SK-N-SH (cell line): ENCODE measurements at regions not wholly inside any gene's neighbourhood (a gene's known extent, or its start where the extent isn't known, plus 50 kb on each side); places are given as distances from the start of the nearest gene placed in this dataset.

ENCODE experiments used
- CTCF ChIA-PET: fragments of 300-600, 350-600 bp; formaldehyde crosslinking; extraction: SDS; loops from one replicate; lab custom pipeline; 2021; lab: Yijun Ruan, JAX
- POLR2A ChIA-PET: fragments of 350-600 bp; sonication (Branson Sonifier 250); formaldehyde crosslinking; extraction: SDS; loops from one replicate; lab custom pipeline; 2020; ENCODE audit warnings: antibody characterized with exemption, inconsistent platforms; lab: Yijun Ruan, JAX
- DNase-seq: peaks from one replicate; pipeline ENCODE4 v3.0.0; 2012
- H2AFZ ChIP-seq: fragments of 200-600 bp; sonication (generic); 2 replicates; pipeline ENCODE4 v1.8.1; 2016; ENCODE audit warnings: antibody characterized with exemption, mild to moderate bottlenecking, low read depth
- H3F3A ChIP-seq: fragments of 200-600 bp; sonication (generic); replicated peaks from 2 replicates; pipeline ENCODE3; 2016; ENCODE audit warnings: antibody characterized with exemption, mild to moderate bottlenecking; ENCODE audit not compliant: insufficient read depth
- H3K27ac ChIP-seq, 2 experiments: fragments of 200-500 bp in 1 of 2; fragments of 200-600 bp in 1 of 2; sonication (Bioruptor generic) in 1 of 2; sonication (generic), shearing (Covaris generic) in 1 of 2; 2 replicates each; pipeline versions ENCODE4 v1.5.1 to v1.6.1; 2014 to 2016; ENCODE audit warnings: low read depth in 2 of 2, inconsistent platforms in 1 of 2, low read length in 1 of 2, mild to moderate bottlenecking in 1 of 2, mixed read lengths in 1 of 2
- H3K27me3 ChIP-seq: fragments of 200-600 bp; sonication (generic), shearing (Covaris generic); 2 replicates; pipeline ENCODE4 v1.6.1; 2016; ENCODE audit warnings: mixed run types; ENCODE audit not compliant: insufficient read depth
- H3K36me3 ChIP-seq, 2 experiments: fragments of 200-500 bp in 1 of 2; fragments of 200-600 bp in 1 of 2; sonication (Bioruptor generic) in 1 of 2; sonication (generic) in 1 of 2; replicated peaks in 1 of 2; 2 replicates each; pipeline versions ENCODE3 to v1.5.1; 2014 to 2016; ENCODE audit warnings: low read length in 1 of 2, mild to moderate bottlenecking in 1 of 2; ENCODE audit not compliant: insufficient read depth in 2 of 2, control insufficient read depth in 1 of 2
- H3K4me1 ChIP-seq, 2 experiments: fragments of 200-500 bp in 1 of 2; fragments of 200-600 bp in 1 of 2; sonication (Bioruptor generic) in 1 of 2; sonication (generic), shearing (Covaris generic) in 1 of 2; 2 replicates each; pipeline versions ENCODE4 v1.5.1 to v1.6.1; 2014 to 2016; ENCODE audit warnings: low read depth in 1 of 2, low read length in 1 of 2, mixed run types in 1 of 2; ENCODE audit not compliant: insufficient read depth in 2 of 2, control insufficient read depth in 1 of 2
- H3K4me2 ChIP-seq: fragments of 200-600 bp; sonication (generic), shearing (Covaris generic); 2 replicates; pipeline ENCODE4 v1.6.1; 2017; ENCODE audit warnings: mixed run types
- H3K4me3 ChIP-seq, 2 experiments: fragments of 200-500 bp in 1 of 2; fragments of 200-600 bp in 1 of 2; sonication (Bioruptor generic) in 1 of 2; sonication (generic), shearing (Covaris generic) in 1 of 2; 2 replicates each; pipeline versions ENCODE4 v1.5.1 to v1.8.1; 2014 to 2016; ENCODE audit warnings: low read depth in 2 of 2, inconsistent platforms in 1 of 2, low read length in 1 of 2, mild to moderate bottlenecking in 1 of 2, mixed read lengths in 1 of 2, moderate library complexity in 1 of 2
- H3K79me2 ChIP-seq: fragments of 200-600 bp; sonication (generic); 2 replicates; pipeline ENCODE4 v1.8.1; 2017; ENCODE audit warnings: mild to moderate bottlenecking; ENCODE audit not compliant: insufficient read depth
- H3K9ac ChIP-seq: fragments of 200-600 bp; sonication (generic); 2 replicates; pipeline ENCODE4 v1.6.1; 2017; ENCODE audit warnings: mixed run types
- H3K9me2 ChIP-seq: fragments of 200-600 bp; sonication (generic); 2 replicates; pipeline ENCODE4 v1.6.1; 2017; ENCODE audit warnings: mixed run types
- H3K9me3 ChIP-seq: fragments of 200-600 bp; sonication (generic); 2 replicates; pipeline ENCODE4 v1.6.1; 2017; ENCODE audit warnings: mixed run types, mild to moderate bottlenecking, moderate library complexity
- H4K20me1 ChIP-seq: fragments of 200-600 bp; sonication (generic); 2 replicates; pipeline ENCODE4 v1.6.1; 2017; ENCODE audit warnings: mild to moderate bottlenecking, mixed run types; ENCODE audit not compliant: insufficient read depth
- CHD2 ChIP-seq: fragments of 150-350 bp; IDR thresholded peaks from 2 replicates; pipeline ENCODE4 v1.6.1; 2018; ENCODE audit warnings: low read length; ENCODE audit not compliant: partially characterized antibody
- ELF1 ChIP-seq: IDR thresholded peaks from 2 replicates; pipeline ENCODE4 v1.4.0; 2012
- EZH2phosphoT487 ChIP-seq: fragments of 200-600 bp; sonication (generic); IDR thresholded peaks from 2 replicates; pipeline ENCODE4 v1.6.1; 2017; ENCODE audit warnings: low read depth, mixed run types, mild to moderate bottlenecking, antibody characterized with exemption, moderate library complexity, borderline replicate concordance
- FOXM1 ChIP-seq: IDR thresholded peaks from 2 replicates; pipeline ENCODE4 v1.4.0; 2012; ENCODE audit warnings: low read depth, mild to moderate bottlenecking
- GABPA ChIP-seq: IDR thresholded peaks from 2 replicates; pipeline ENCODE4 v1.4.0; 2012; ENCODE audit warnings: low read depth, mild to moderate bottlenecking
- GATA2 ChIP-seq: sonication (generic); formaldehyde crosslinking; IDR thresholded peaks from 2 replicates; pipeline ENCODE4 v1.5.0; 2020; ENCODE audit warnings: mild to moderate bottlenecking, missing genetic modification reagents
- MXI1 ChIP-seq: IDR thresholded peaks from 2 replicates; pipeline ENCODE4 v1.6.1; 2012; ENCODE audit warnings: mild to moderate bottlenecking, low read depth, low read length, improper control_type of control experiment
- NFIC ChIP-seq: IDR thresholded peaks from 2 replicates; pipeline ENCODE4 v1.4.0; 2012; ENCODE audit warnings: borderline replicate concordance
- NRF1 ChIP-seq: IDR thresholded peaks from 2 replicates; pipeline ENCODE4 v1.6.1; 2012; ENCODE audit warnings: low read depth, mild to moderate bottlenecking, low read length
- RCOR1 ChIP-seq: fragments of 150-350 bp; IDR thresholded peaks from 2 replicates; pipeline ENCODE4 v1.6.1; 2017; ENCODE audit warnings: antibody characterized with exemption, low read length
- REST ChIP-seq: IDR thresholded peaks from 2 replicates; pipeline ENCODE4 v1.6.1; 2012; ENCODE audit warnings: mild to moderate bottlenecking, low read depth, low read length, moderate library complexity
- RFX5 ChIP-seq: IDR thresholded peaks from 2 replicates; pipeline ENCODE4 v1.6.1; 2012; ENCODE audit warnings: mild to moderate bottlenecking, improper control_type of control experiment, low read length
- RXRA ChIP-seq: IDR thresholded peaks from 2 replicates; pipeline ENCODE4 v1.4.0; 2012; ENCODE audit warnings: low read depth, mild to moderate bottlenecking, borderline replicate concordance
- SIN3A ChIP-seq: IDR thresholded peaks from 2 replicates; pipeline ENCODE4 v1.6.1; 2012; ENCODE audit warnings: low read depth, mild to moderate bottlenecking, low read length, moderate library complexity, borderline replicate concordance
- SMC3 ChIP-seq: IDR thresholded peaks from 2 replicates; pipeline ENCODE4 v1.6.1; 2012; ENCODE audit warnings: low read depth, low read length, improper control_type of control experiment
- TCF12 ChIP-seq: IDR thresholded peaks from 2 replicates; pipeline ENCODE4 v1.4.0; 2012
- USF2 ChIP-seq: fragments of 150-350 bp; IDR thresholded peaks from 2 replicates; pipeline ENCODE4 v1.6.1; 2017; ENCODE audit warnings: antibody characterized with exemption, low read length, low read depth, borderline replicate concordance
- WGBS: methylation state at CpG from one replicate; pipeline ENCODE4 v1.1.6; 2017; ENCODE audit warnings: low lambda C conversion rate; 5-methylcytosine and 5-hydroxymethylcytosine counted together
- TF ChIP-seq, protein P1 (sequence below): IDR thresholded peaks from 2 replicates; pipeline ENCODE4 v1.4.0; 2012; ENCODE audit warnings: low read depth
- TF ChIP-seq, protein P2 (sequence below): fragments of 200-600 bp; sonication (generic); IDR thresholded peaks from 2 replicates; pipeline ENCODE4 v1.6.1; 2017; ENCODE audit warnings: antibody characterized with exemption, mild to moderate bottlenecking, moderate library complexity

GRCh38 chr18:78319264-78319663, 660.4 kb upstream of the SALL3 start:
- no peaks in the 10 kb centered on the region for H3K79me2 ChIP-seq
- H2AFZ ChIP-seq: no peak overlapping the region
- ChIA-PET POLR2A (no interaction called here), CTCF (no interaction called here)
- no peaks in the 10 kb centered on the region for H3K4me1 ChIP-seq
- no peak for DNase-seq
- 15% methylated on average over 15 of the region's 15 CpGs for WGBS
- H3K9me2 ChIP-seq: no peaks in the 10 kb centered on the region
- no peak overlapping the region for H3K27ac ChIP-seq
- peaks cover 21% of the 10 kb centered on the region; the same call in 1 of the 2 replicates for H3K27me3 ChIP-seq
- H3K9ac ChIP-seq: no peak overlapping the region
- H4K20me1 ChIP-seq: no peaks in the 10 kb centered on the region
- no peaks in the 10 kb centered on the region for H3K9me3 ChIP-seq
- TF ChIP-seq EZH2phosphoT487: no peak
- no peak for TF ChIP-seq ELF1
- no peak for TF ChIP-seq MXI1
- no peak for TF ChIP-seq RXRA
- no peak for TF ChIP-seq CHD2
- no peak for TF ChIP-seq TCF12
- TF ChIP-seq, protein P1, sequence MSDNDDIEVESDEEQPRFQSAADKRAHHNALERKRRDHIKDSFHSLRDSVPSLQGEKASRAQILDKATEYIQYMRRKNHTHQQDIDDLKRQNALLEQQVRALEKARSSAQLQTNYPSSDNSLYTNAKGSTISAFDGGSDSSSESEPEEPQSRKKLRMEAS: no peak
- no peak for TF ChIP-seq RCOR1
- H3K4me2 ChIP-seq: no peak overlapping the region
- H3F3A ChIP-seq: no peaks in the 10 kb centered on the region
- no peaks in the 10 kb centered on the region for H3K36me3 ChIP-seq
- no peak overlapping the region for H3K4me3 ChIP-seq

DNA sequence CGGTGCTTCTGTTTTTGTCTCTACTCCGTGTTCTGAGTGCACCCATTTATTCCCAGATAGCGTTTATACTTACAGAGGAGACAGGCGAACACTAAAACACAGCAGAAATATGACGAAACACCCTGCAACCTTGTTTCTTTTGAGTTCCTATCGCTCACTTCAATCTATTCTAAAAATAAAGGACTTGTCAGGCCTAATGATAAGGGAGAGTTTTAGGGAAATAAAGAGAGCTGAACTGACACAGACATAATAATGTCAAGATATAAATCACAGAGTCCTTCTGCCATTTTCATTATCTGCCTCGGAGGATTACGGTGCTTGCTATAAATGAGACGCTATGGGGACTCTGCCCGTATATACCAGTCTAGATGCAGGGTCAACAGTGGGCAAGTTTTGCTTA, 659.7 kb upstream of the SALL3 start:
- ChIA-PET CTCF (no interaction called here), POLR2A (no interaction called here)
- Histone ChIP-seq H4K20me1 (no peaks in the 10 kb centered on the region), H3K4me1 (no peaks in the 10 kb centered on the region), H3F3A (no peaks in the 10 kb centered on the region), H3K9ac (no peak overlapping the region), H3K9me2 (no peaks in the 10 kb centered on the region), H3K4me3 (no peak overlapping the region), H3K27me3 (peaks cover 21% of the 10 kb centered on the region; the same call in 1 of the 2 replicates), H2AFZ (no peak overlapping the region), H3K36me3 (no peaks in the 10 kb centered on the region), H3K79me2 (no peaks in the 10 kb centered on the region), H3K9me3 (no peaks in the 10 kb centered on the region), H3K27ac (no peak overlapping the region), H3K4me2 (no peak overlapping the region)
- no peak for TF ChIP-seq RCOR1
- TF ChIP-seq NFIC: no peak
- no peak for TF ChIP-seq GATA2 (CRISPR knock-in tag)
- TF ChIP-seq REST: no peak
- TF ChIP-seq SMC3: no peak
- no peak for TF ChIP-seq FOXM1
- no peak for TF ChIP-seq NRF1
- TF ChIP-seq USF2: no peak
- no peak for TF ChIP-seq RFX5
- no peak for TF ChIP-seq SIN3A
- TF ChIP-seq, protein P2, sequence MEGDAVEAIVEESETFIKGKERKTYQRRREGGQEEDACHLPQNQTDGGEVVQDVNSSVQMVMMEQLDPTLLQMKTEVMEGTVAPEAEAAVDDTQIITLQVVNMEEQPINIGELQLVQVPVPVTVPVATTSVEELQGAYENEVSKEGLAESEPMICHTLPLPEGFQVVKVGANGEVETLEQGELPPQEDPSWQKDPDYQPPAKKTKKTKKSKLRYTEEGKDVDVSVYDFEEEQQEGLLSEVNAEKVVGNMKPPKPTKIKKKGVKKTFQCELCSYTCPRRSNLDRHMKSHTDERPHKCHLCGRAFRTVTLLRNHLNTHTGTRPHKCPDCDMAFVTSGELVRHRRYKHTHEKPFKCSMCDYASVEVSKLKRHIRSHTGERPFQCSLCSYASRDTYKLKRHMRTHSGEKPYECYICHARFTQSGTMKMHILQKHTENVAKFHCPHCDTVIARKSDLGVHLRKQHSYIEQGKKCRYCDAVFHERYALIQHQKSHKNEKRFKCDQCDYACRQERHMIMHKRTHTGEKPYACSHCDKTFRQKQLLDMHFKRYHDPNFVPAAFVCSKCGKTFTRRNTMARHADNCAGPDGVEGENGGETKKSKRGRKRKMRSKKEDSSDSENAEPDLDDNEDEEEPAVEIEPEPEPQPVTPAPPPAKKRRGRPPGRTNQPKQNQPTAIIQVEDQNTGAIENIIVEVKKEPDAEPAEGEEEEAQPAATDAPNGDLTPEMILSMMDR: no peak
- no peak for TF ChIP-seq RXRA
- TF ChIP-seq GABPA: no peak
- WGBS: 17% methylated on average over 10 of the region's 10 CpGs
- no peak for DNase-seq
